Ishikawa (cell line): ENCODE measurements at regions not wholly inside any gene's neighbourhood (a gene's known extent, or its start where the extent isn't known, plus 50 kb on each side); places are given as distances from the start of the nearest gene placed in this dataset.

ENCODE experiments used
- CEBPB ChIP-seq: IDR thresholded peaks from 2 replicates; pipeline ENCODE4 v1.6.1; 2012
- CREB1 ChIP-seq: IDR thresholded peaks from 2 replicates; pipeline ENCODE4 v1.6.1; 2012; ENCODE audit warnings: low read depth
- EGR1 ChIP-seq: IDR thresholded peaks from 2 replicates; pipeline ENCODE4 v1.6.1; 2012
- EP300 ChIP-seq: IDR thresholded peaks from 2 replicates; pipeline ENCODE4 v1.6.1; 2012; ENCODE audit warnings: borderline replicate concordance
- FOXM1 ChIP-seq: IDR thresholded peaks from 2 replicates; pipeline ENCODE4 v1.6.1; 2012; ENCODE audit warnings: low read depth, borderline replicate concordance
- MAX ChIP-seq: IDR thresholded peaks from 2 replicates; pipeline ENCODE4 v1.6.1; 2012
- NFIC ChIP-seq: IDR thresholded peaks from 2 replicates; pipeline ENCODE4 v1.6.1; 2012
- RAD21 ChIP-seq: IDR thresholded peaks from 2 replicates; pipeline ENCODE4 v1.6.1; 2012; ENCODE audit warnings: low read depth
- REST ChIP-seq: IDR thresholded peaks from 2 replicates; pipeline ENCODE4 v1.6.1; 2012; ENCODE audit warnings: low read depth, mild to moderate bottlenecking
- TAF1 ChIP-seq: IDR thresholded peaks from 2 replicates; pipeline ENCODE4 v1.6.1; 2012; ENCODE audit warnings: low read depth, mild to moderate bottlenecking
- TCF12 ChIP-seq: IDR thresholded peaks from 2 replicates; pipeline ENCODE4 v1.6.1; 2012; ENCODE audit warnings: low read depth
- TEAD4 ChIP-seq: IDR thresholded peaks from 2 replicates; pipeline ENCODE4 v1.6.1; 2012
- USF1 ChIP-seq: IDR thresholded peaks from 2 replicates; pipeline ENCODE4 v1.6.1; 2012
- YY1 ChIP-seq: IDR thresholded peaks from 2 replicates; pipeline ENCODE4 v1.6.1; 2012; ENCODE audit warnings: low read depth
- ZBTB7A ChIP-seq: IDR thresholded peaks from 2 replicates; pipeline ENCODE4 v1.6.1; 2012; ENCODE audit warnings: low read depth

GRCh38 chr5:82586181-82586580 lies 308.0 kb upstream of the RPS23 start:
- TF ChIP-seq CEBPB = no peak

- no peak for TF ChIP-seq RAD21
- TF ChIP-seq CREB1 = no peak
- no peak for TF ChIP-seq YY1
- TF ChIP-seq CEBPB = no peak
- no peak for TF ChIP-seq FOXM1
- no peak for TF ChIP-seq TAF1
- no peak for TF ChIP-seq USF1
- TF ChIP-seq EGR1 = no peak
- TF ChIP-seq EP300 = no peak
- TF ChIP-seq TEAD4 = no peak
- no peak for TF ChIP-seq NFIC
- TF ChIP-seq TCF12 = no peak
- TF ChIP-seq REST = no peak
- no peak for TF ChIP-seq MAX
Measured at GRCh38 chr5:82584631-82585030, 306.5 kb upstream of the RPS23 start.

- no peak for TF ChIP-seq ZBTB7A
- TF ChIP-seq TCF12 = no peak
- TF ChIP-seq TEAD4 = no peak
- no peak for TF ChIP-seq CEBPB
- TF ChIP-seq EGR1 = no peak
- TF ChIP-seq CREB1 = no peak
- no peak for TF ChIP-seq REST
- no peak for TF ChIP-seq FOXM1
- TF ChIP-seq NFIC = no peak
Measured at GRCh38 chr5:82564963-82565362, 286.8 kb upstream of the RPS23 start.

- no peak for TF ChIP-seq CREB1
- no peak for TF ChIP-seq MAX
- TF ChIP-seq FOXM1 = no peak
- TF ChIP-seq REST = no peak
- TF ChIP-seq TEAD4 = no peak
- TF ChIP-seq USF1 = no peak
- TF ChIP-seq CEBPB = no peak
- TF ChIP-seq TAF1 = no peak
- no peak for TF ChIP-seq EGR1
- TF ChIP-seq YY1 = no peak
- no peak for TF ChIP-seq RAD21
- TF ChIP-seq NFIC = no peak
- no peak for TF ChIP-seq TCF12
- no peak for TF ChIP-seq EP300
- no peak for TF ChIP-seq ZBTB7A
Measured at GRCh38 chr5:82563745-82564144, 285.6 kb upstream of the RPS23 start.

GRCh38 chr5:82562696-82563240 lies 284.6 kb upstream of the RPS23 start:
- TF ChIP-seq TCF12 (no peak), USF1 (no peak), TEAD4 (no peak), CREB1 (no peak), YY1 (no peak), RAD21 (no peak), ZBTB7A (no peak), FOXM1 (no peak), EP300 (no peak), REST (no peak), NFIC (no peak), MAX (no peak), CEBPB (no peak), EGR1 (no peak), TAF1 (no peak)
